GM13976 (cell line): ENCODE measurements at regions not wholly inside any gene's neighbourhood (a gene's known extent, or its start where the extent isn't known, plus 50 kb on each side); places are given as distances from the start of the nearest gene placed in this dataset.
"Not testable (repeated sequence)": the region's sequence is repeated elsewhere in the genome, so short reads cannot be mapped to it uniquely, and the experiment has no call there.

Experiments used
- DNase-seq: peaks from one replicate; pipeline ENCODE4 v3.0.0; 2012; ENCODE audit warnings: low spot score
- in situ Hi-C: fragments of 300-500 bp; cut with MboI; formaldehyde crosslinking; loops from one replicate; pipeline ENCODE4 v1.12.0; 2022; ENCODE audit warnings: low sequenced_read_pairs, mixed read lengths, inconsistent platforms; ENCODE audit not compliant: unreplicated experiment
- TF ChIP-seq, protein P1 (sequence below): IDR thresholded peaks from 2 replicates; pipeline ENCODE4 v1.5.1; 2012; ENCODE audit warnings: borderline replicate concordance, mild to moderate bottlenecking; ENCODE audit not compliant: insufficient read depth; ENCODE audit errors: extremely low read depth, missing control alignments, control extremely low read depth

GRCh38 chr2:236483102-236483501 lies 86.5 kb upstream of the ACKR3 start:
- DNase-seq = no peak
- in situ Hi-C loops = no loop called here
- TF ChIP-seq, protein P1, sequence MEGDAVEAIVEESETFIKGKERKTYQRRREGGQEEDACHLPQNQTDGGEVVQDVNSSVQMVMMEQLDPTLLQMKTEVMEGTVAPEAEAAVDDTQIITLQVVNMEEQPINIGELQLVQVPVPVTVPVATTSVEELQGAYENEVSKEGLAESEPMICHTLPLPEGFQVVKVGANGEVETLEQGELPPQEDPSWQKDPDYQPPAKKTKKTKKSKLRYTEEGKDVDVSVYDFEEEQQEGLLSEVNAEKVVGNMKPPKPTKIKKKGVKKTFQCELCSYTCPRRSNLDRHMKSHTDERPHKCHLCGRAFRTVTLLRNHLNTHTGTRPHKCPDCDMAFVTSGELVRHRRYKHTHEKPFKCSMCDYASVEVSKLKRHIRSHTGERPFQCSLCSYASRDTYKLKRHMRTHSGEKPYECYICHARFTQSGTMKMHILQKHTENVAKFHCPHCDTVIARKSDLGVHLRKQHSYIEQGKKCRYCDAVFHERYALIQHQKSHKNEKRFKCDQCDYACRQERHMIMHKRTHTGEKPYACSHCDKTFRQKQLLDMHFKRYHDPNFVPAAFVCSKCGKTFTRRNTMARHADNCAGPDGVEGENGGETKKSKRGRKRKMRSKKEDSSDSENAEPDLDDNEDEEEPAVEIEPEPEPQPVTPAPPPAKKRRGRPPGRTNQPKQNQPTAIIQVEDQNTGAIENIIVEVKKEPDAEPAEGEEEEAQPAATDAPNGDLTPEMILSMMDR = no peak

GRCh38 chr2:236485519-236485918 lies 84.1 kb upstream of the ACKR3 start:
- no peak for DNase-seq

GRCh38 chr2:236489083-236489482 lies 80.5 kb upstream of the ACKR3 start:
- in situ Hi-C loops, DNase-seq: not testable (repeated sequence)

More at GRCh38 chr2:236485519-236485918, 84.1 kb upstream of the ACKR3 start:
- in situ Hi-C loops = no loop called here
- TF ChIP-seq, protein P1 = no peak

- in situ Hi-C loops = no loop called here
- DNase-seq = no peak
- TF ChIP-seq, protein P1 = no peak
These were observed 79.7 kb upstream of the ACKR3 start for GRCh38 chr2:236489895-236490404.

DNA sequence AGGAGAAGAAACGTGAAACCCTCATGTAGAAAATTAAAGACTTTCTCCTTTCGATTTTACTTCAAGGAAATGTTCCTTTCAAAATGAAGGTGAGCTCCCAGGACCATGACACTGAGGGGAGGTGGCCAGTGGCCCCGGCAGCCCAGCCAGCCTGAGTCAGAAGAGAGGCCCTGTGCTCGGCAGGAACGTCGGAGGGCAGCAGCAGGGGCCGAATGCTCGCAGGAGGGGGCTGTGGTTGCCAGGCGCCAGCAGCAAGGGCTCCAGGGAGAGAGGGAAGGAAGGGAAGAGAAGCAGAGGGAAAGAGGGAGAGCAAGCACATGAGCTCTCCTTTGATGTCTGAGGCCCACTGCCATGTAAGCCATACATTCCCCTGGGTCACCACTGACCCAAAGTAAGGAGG lies 73.3 kb upstream of the ACKR3 start:
- TF ChIP-seq, protein P1 = no peak
- in situ Hi-C loops = no loop called here
- no peak for DNase-seq

GRCh38 chr2:236498369-236498768 lies 71.3 kb upstream of the ACKR3 start:
- in situ Hi-C loops = no loop called here
- TF ChIP-seq, protein P1 = no peak

GRCh38 chr2:236499691-236500578 lies 69.7 kb upstream of the ACKR3 start:
- DNase-seq = no peak
- TF ChIP-seq, protein P1 = no peak
- in situ Hi-C loops = loop anchor here (25.0 kb wide), 1 partner anchor 562 kb away; no protein-coding TSS in a partner anchor

More at GRCh38 chr2:236498369-236498768, 71.3 kb upstream of the ACKR3 start:
- DNase-seq = no peak
